K562 (cell line): ENCODE measurements at regions not wholly inside any gene's neighbourhood (a gene's known extent, or its start where the extent isn't known, plus 50 kb on each side); places are given as distances from the start of the nearest gene placed in this dataset.

Source experiments
- ATAC-seq: fragments of 200-7000 bp; cut with Tn5 transposase; 3 replicates; pipeline ENCODE4 v1.9.1; 2020; ENCODE audit warnings: moderate library complexity
- BruUV-seq: library from RNA; stranded (reverse); fragments of 400-500 nt; replicated peaks from 2 replicates; lab custom pipeline; 2021; lab: Mats Ljungman, UMichigan
- CTCF ChIA-PET: fragments of 300-600 bp; formaldehyde crosslinking; extraction: SDS; loops from one replicate; lab custom pipeline; 2021; ENCODE audit warnings: low intra/inter-chr PET ratio; lab: Yijun Ruan, JAX
- POLR2A ChIA-PET: fragments of 300-600, 350-650 bp; sonication (Branson Sonifier 250); formaldehyde crosslinking; extraction: SDS; loops from one replicate; lab custom pipeline; 2021; ENCODE audit warnings: antibody characterized with exemption, inconsistent platforms; lab: Yijun Ruan, JAX
- DNase-seq, 4 experiments: peaks; one replicate each; pipeline versions ENCODE4 v3.0.0 to v3.0.0-alpha.2; 2011 to 2018; ENCODE audit warnings: low spot score in 3 of 4, mixed read lengths in 3 of 4; ENCODE audit errors: extremely low read depth in 1 of 4
- FAIRE-seq: peaks from 2 replicates; lab custom pipeline; 2011; peaks lifted over from hg19 to GRCh38; lab: Jason Lieb, UNC
- H2AFZ ChIP-seq: 2 replicates; pipeline ENCODE4 v1.6.0; 2011; ENCODE audit warnings: low read depth, low read length, control low read depth, inconsistent platforms
- H3K27ac ChIP-seq: fragments of 200-600 bp; 3 replicates; pipeline ENCODE4 v1.8.0; 2011; ENCODE audit warnings: low read depth, mild to moderate bottlenecking, control low read depth, inconsistent platforms, low read length, moderate library complexity, mixed read lengths; ENCODE audit errors: extremely low read depth
- H3K27me3 ChIP-seq, 2 experiments: fragments of 300-600 bp in 1 of 2; 2 replicates in 1 of 2; 3 replicates in 1 of 2; pipeline versions ENCODE4 v1.6.0 to v1.8.0; 2011; ENCODE audit warnings: inconsistent platforms in 2 of 2, low read length in 2 of 2, mild to moderate bottlenecking in 1 of 2, mixed read lengths in 1 of 2, moderate library complexity in 1 of 2; ENCODE audit not compliant: control insufficient read depth in 2 of 2, insufficient read depth in 2 of 2
- H3K36me3 ChIP-seq: fragments of 300-600 bp; 3 replicates; pipeline ENCODE4 v1.8.0; 2011; ENCODE audit warnings: mild to moderate bottlenecking, low read length, inconsistent platforms; ENCODE audit not compliant: control insufficient read depth, insufficient read depth
- H3K4me1 ChIP-seq, 2 experiments: fragments of 200-600 bp in 1 of 2; replicated peaks in 1 of 2; 2 replicates in 1 of 2; 3 replicates in 1 of 2; pipeline versions ENCODE4 v1.5.1 to v1.8.0; 2011; ENCODE audit warnings: inconsistent platforms in 2 of 2, low read length in 2 of 2, mild to moderate bottlenecking in 1 of 2, mixed read lengths in 1 of 2, moderate library complexity in 1 of 2; ENCODE audit not compliant: control insufficient read depth in 2 of 2, insufficient read depth in 2 of 2
- H3K4me2 ChIP-seq: 2 replicates; pipeline ENCODE4 v1.6.1; 2011; ENCODE audit warnings: low read length, control low read depth, inconsistent platforms, mixed read lengths; ENCODE audit not compliant: insufficient read depth
- H3K4me3 ChIP-seq: fragments of 200-600 bp; sonication (generic), shearing (Covaris generic); 2 replicates; pipeline ENCODE4 v1.5.1; 2016; ENCODE audit warnings: control low read depth, inconsistent platforms
- H3K79me2 ChIP-seq: fragments of 200-600 bp; 3 replicates; pipeline ENCODE4 v1.8.0; 2011; ENCODE audit warnings: low read length, inconsistent platforms; ENCODE audit not compliant: control insufficient read depth, insufficient read depth
- H3K9ac ChIP-seq, 2 experiments: 2 replicates each; pipeline versions ENCODE4 v1.6.0 to v1.6.1; 2011; ENCODE audit warnings: low read depth in 2 of 2, low read length in 2 of 2, control low read depth in 1 of 2, inconsistent platforms in 1 of 2, mild to moderate bottlenecking in 1 of 2, mixed read lengths in 1 of 2; ENCODE audit not compliant: insufficient read depth in 1 of 2
- H3K9me1 ChIP-seq: one replicate; pipeline ENCODE4 v1.6.0; 2011; ENCODE audit warnings: inconsistent platforms, mild to moderate bottlenecking, low read length, moderate library complexity; ENCODE audit not compliant: control insufficient read depth, insufficient read depth
- H3K9me3 ChIP-seq: replicated peaks from 2 replicates; pipeline ENCODE4 v1.5.1; 2011; ENCODE audit warnings: low read depth, low read length, inconsistent platforms; ENCODE audit not compliant: control insufficient read depth, insufficient read depth
- H4K20me1 ChIP-seq: replicated peaks from 2 replicates; pipeline ENCODE4 v1.6.1; 2011; ENCODE audit warnings: low read length, inconsistent platforms, mixed read lengths; ENCODE audit not compliant: control insufficient read depth, insufficient read depth
- ETS1 ChIP-seq: conservative IDR thresholded peaks from 2 replicates; pipeline ENCODE4 v1.6.1; 2011; ENCODE audit warnings: low read depth, mild to moderate bottlenecking, low read length; ENCODE audit not compliant: control insufficient read depth
- GABPA ChIP-seq: fragments of 200-800 bp; sonication (Bioruptor generic); conservative IDR thresholded peaks from 2 replicates; pipeline ENCODE4 v1.6.1; 2016; ENCODE audit warnings: low read depth, missing genetic modification characterization, missing compliant biosample characterization
- GABPB1 ChIP-seq: sonication (generic); formaldehyde crosslinking; IDR thresholded peaks from 2 replicates; pipeline ENCODE4 v1.8.0; 2022; ENCODE audit warnings: mild to moderate bottlenecking, missing genetic modification reagents
- HMG20B ChIP-seq: fragments of 250-450 bp; sonication (Bioruptor Pico); IDR thresholded peaks from 2 replicates; pipeline ENCODE4 v1.5.0; 2021; ENCODE audit warnings: mild to moderate bottlenecking
- HMGXB4 ChIP-seq: sonication (generic); formaldehyde crosslinking; IDR thresholded peaks from 2 replicates; pipeline ENCODE4 v1.8.1; 2023; ENCODE audit warnings: mild to moderate bottlenecking, missing genetic modification reagents
- HNRNPL ChIP-seq: fragments of 200-400 bp; formaldehyde crosslinking; IDR thresholded peaks from 2 replicates; pipeline ENCODE4 v1.6.1; 2017; ENCODE audit warnings: low read depth, mild to moderate bottlenecking, low read length
- LCOR ChIP-seq: sonication (generic); formaldehyde crosslinking; IDR thresholded peaks from 2 replicates; pipeline ENCODE4 v1.8.0; 2022; ENCODE audit warnings: mild to moderate bottlenecking, missing genetic modification reagents
- POLR2B ChIP-seq: fragments of 450-650 bp; IDR thresholded peaks from 2 replicates; pipeline ENCODE4 v1.6.1; 2018; ENCODE audit warnings: low read depth; ENCODE audit not compliant: partially characterized antibody
- SNAPC5 ChIP-seq: fragments of 250-450 bp; sonication (Bioruptor Pico); IDR thresholded peaks from 2 replicates; pipeline ENCODE4 v1.8.0; 2021; ENCODE audit warnings: moderate library complexity, mild to moderate bottlenecking, inconsistent platforms
- TGIF2 ChIP-seq: sonication (generic); formaldehyde crosslinking; IDR thresholded peaks from 2 replicates; pipeline ENCODE4 v1.8.1; 2022; ENCODE audit warnings: mild to moderate bottlenecking, missing genetic modification reagents, moderate library complexity
- ZBTB43 ChIP-seq: sonication (generic); formaldehyde crosslinking; IDR thresholded peaks from 2 replicates; pipeline ENCODE4 v1.8.0; 2023; ENCODE audit warnings: mild to moderate bottlenecking, missing genetic modification reagents
- ZNF277 ChIP-seq: fragments of 250-450 bp; sonication (Bioruptor Pico); IDR thresholded peaks from 2 replicates; pipeline ENCODE4 v1.8.0; 2022; ENCODE audit warnings: inconsistent platforms, mild to moderate bottlenecking, moderate library complexity, borderline replicate concordance
- ZNF518B ChIP-seq: fragments of 250-450 bp; sonication (Bioruptor Pico); IDR thresholded peaks from 2 replicates; pipeline ENCODE4 v1.5.0; 2021; ENCODE audit warnings: mild to moderate bottlenecking, moderate library complexity
- ZNF830 ChIP-seq: fragments of 250-450 bp; sonication (Bioruptor Pico); IDR thresholded peaks from 2 replicates; pipeline ENCODE4 v1.5.0; 2021; ENCODE audit warnings: mild to moderate bottlenecking
- WGBS: fragments of 100-300 bp; shearing (Covaris generic); methylation state at CpG from one replicate; pipeline ENCODE4 v1.1.6; 2016; ENCODE audit warnings: low coverage, mixed read lengths; ENCODE audit not compliant: insufficient coverage; ENCODE audit errors: missing lambda C conversion rate; 5-methylcytosine and 5-hydroxymethylcytosine counted together
- in situ Hi-C: fragments of 300-500 bp; cut with MboI; formaldehyde crosslinking; loops from 4 replicates; pipeline ENCODE4 v1.15.0; 2018; ENCODE audit warnings: inconsistent platforms, mixed read lengths
- intact Hi-C: fragments of 100-400 bp; cut with micrococcal nuclease; formaldehyde crosslinking; loops from 2 replicates; pipeline ENCODE4 v1.14.2; 2022

- H3K79me2 ChIP-seq = no peaks in the 10 kb centered on the region
- no peak for FAIRE-seq
- BruUV-seq = no TSS peak
- TF ChIP-seq HMG20B (CRISPR knock-in tag) (no peak), ZNF830 (CRISPR knock-in tag) (no peak), ETS1 (no peak), TGIF2 (no peak), HMGXB4 (CRISPR knock-in tag) (no peak), ZBTB43 (CRISPR knock-in tag) (no peak), ZNF277 (CRISPR knock-in tag) (no peak), HNRNPL (no peak), POLR2B (no peak), LCOR (CRISPR knock-in tag) (no peak), ZNF518B (CRISPR knock-in tag) (no peak), GABPB1 (CRISPR knock-in tag) (no peak), GABPA (tag) (no peak), SNAPC5 (CRISPR knock-in tag) (no peak)
Observed at GRCh38 chr13:83546476-83546875, 335.8 kb downstream of the SLITRK1 start.

More at GRCh38 chr13:83546476-83546875, 335.8 kb downstream of the SLITRK1 start:
- Histone ChIP-seq H3K4me3 (no peak overlapping the region), H3K4me2 (no peak overlapping the region), H3K36me3 (no peaks in the 10 kb centered on the region), H2AFZ (no peak overlapping the region), H4K20me1 (no peaks in the 10 kb centered on the region), H3K9ac (no peak overlapping the region), H3K4me1 (no peaks in the 10 kb centered on the region), H3K27ac (no peak overlapping the region), H3K9me3 (no peaks in the 10 kb centered on the region), H3K9me1 (no peaks in the 10 kb centered on the region), H3K27me3 (no peaks in the 10 kb centered on the region)
- ATAC-seq (no peak), DNase-seq (no peak)
- CTCF ChIA-PET = no interaction called here
- POLR2A ChIA-PET = no interaction called here
- 0% methylated on average over 2 of the region's 2 CpGs for WGBS
- intact Hi-C loops (no loop called here), in situ Hi-C loops (no loop called here)
